ENCODE measurements at regions not wholly inside any gene's neighbourhood (a gene's known extent, or its start where the extent isn't known, plus 50 kb on each side); places are given as distances from the start of the nearest gene placed in this dataset.

- no peak for DNase-seq
Observed at GRCh38 chr10:83253011-83253671, 886.2 kb upstream of the GHITM start.

- no peak for DNase-seq
Observed at GRCh38 chr10:83254698-83255097, 884.6 kb upstream of the GHITM start.

- DNase-seq = no peak
Observed at GRCh38 chr10:83262434-83262833, 876.9 kb upstream of the GHITM start.

GRCh38 chr10:83272666-83273434 lies 866.5 kb upstream of the GHITM start:
- DNase-seq = no peak

- DNase-seq = no peak
Observed at GRCh38 chr10:83274088-83274487, 865.2 kb upstream of the GHITM start.

- DNase-seq = no peak
Observed at GRCh38 chr10:83276971-83277370, 862.3 kb upstream of the GHITM start.

GRCh38 chr10:83283151-83283550 lies 856.2 kb upstream of the GHITM start:
- DNase-seq = no peak

- DNase-seq = no peak
Observed at GRCh38 chr10:83287374-83287773, 851.9 kb upstream of the GHITM start.

GRCh38 chr10:83289373-83289772 lies 849.9 kb upstream of the GHITM start:
- DNase-seq = no peak

GRCh38 chr10:83289948-83290347 lies 849.4 kb upstream of the GHITM start:
- no peak for DNase-seq

GRCh38 chr10:83301732-83302131 lies 837.6 kb upstream of the GHITM start:
- no peak for DNase-seq

- DNase-seq = no peak
Observed at GRCh38 chr10:83302623-83303022, 836.7 kb upstream of the GHITM start.

- DNase-seq = no peak
Observed at GRCh38 chr10:83310688-83311087, 828.6 kb upstream of the GHITM start.

- DNase-seq = no peak
Observed at GRCh38 chr10:83312570-83312969, 826.7 kb upstream of the GHITM start.

- DNase-seq = no peak
Observed at GRCh38 chr10:83332690-83333089, 806.6 kb upstream of the GHITM start.

GRCh38 chr10:83333566-83333965 lies 805.7 kb upstream of the GHITM start:
- DNase-seq = no peak

GRCh38 chr10:83343676-83344075 lies 795.6 kb upstream of the GHITM start:
- DNase-seq = no peak

- no peak for DNase-seq
Observed at GRCh38 chr10:83346266-83346910, 792.9 kb upstream of the GHITM start.

GRCh38 chr10:83352588-83352987 lies 786.7 kb upstream of the GHITM start:
- DNase-seq = no peak

- DNase-seq = no peak
Observed at GRCh38 chr10:83354456-83354855, 784.9 kb upstream of the GHITM start.

GRCh38 chr10:83357004-83357403 lies 782.3 kb upstream of the GHITM start:
- DNase-seq = no peak

GRCh38 chr10:83357627-83358026 lies 781.7 kb upstream of the GHITM start:
- DNase-seq = no peak

- no peak for DNase-seq
Observed at GRCh38 chr10:83367036-83367435, 772.3 kb upstream of the GHITM start.

Data from kidney glomerular epithelial cell (primary cell).